ENCODE measurements at regions not wholly inside any gene's neighbourhood (a gene's known extent, or its start where the extent isn't known, plus 50 kb on each side); places are given as distances from the start of the nearest gene placed in this dataset.

DNA sequence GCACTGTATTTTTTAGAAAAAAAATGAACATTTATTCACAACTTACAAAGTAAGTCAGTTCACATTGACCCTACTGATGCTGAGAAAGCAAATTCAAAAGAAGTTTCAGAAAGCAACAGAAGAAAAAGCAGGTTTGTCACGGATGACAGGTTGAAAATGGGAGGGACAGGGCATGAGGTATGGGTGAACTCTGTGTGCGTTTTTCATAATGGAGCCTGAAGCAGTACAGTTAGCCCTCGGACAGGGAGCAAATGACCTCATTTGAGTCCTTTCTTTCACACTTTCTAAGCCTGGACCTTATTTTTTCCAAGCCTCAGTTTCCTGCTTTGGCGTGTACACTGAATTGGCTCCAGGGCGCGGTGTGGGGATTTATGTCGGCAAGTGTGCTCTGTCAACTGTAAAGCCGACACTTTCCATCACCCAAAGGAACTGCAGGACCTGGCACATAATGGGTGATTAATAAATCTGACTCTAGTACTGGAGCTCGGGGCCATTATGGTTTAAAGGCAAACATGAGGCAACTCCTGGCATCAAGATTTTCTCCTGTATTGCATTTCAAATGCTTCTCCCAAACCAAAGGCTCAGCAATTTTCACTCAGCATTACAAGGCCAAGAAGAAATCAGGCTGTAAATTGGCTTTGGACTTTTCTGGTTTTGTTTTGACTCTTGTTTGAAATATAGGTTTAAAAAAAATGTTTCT, 345.5 kb upstream of the DUSP10 start:
- TF ChIP-seq EZH2phosphoT487 (IDR thresholded peaks at IDR 0.05; ENCODE audit: low read depth, severe bottlenecking, unreplicated experiment) = no peak
- TF ChIP-seq, protein P1, sequence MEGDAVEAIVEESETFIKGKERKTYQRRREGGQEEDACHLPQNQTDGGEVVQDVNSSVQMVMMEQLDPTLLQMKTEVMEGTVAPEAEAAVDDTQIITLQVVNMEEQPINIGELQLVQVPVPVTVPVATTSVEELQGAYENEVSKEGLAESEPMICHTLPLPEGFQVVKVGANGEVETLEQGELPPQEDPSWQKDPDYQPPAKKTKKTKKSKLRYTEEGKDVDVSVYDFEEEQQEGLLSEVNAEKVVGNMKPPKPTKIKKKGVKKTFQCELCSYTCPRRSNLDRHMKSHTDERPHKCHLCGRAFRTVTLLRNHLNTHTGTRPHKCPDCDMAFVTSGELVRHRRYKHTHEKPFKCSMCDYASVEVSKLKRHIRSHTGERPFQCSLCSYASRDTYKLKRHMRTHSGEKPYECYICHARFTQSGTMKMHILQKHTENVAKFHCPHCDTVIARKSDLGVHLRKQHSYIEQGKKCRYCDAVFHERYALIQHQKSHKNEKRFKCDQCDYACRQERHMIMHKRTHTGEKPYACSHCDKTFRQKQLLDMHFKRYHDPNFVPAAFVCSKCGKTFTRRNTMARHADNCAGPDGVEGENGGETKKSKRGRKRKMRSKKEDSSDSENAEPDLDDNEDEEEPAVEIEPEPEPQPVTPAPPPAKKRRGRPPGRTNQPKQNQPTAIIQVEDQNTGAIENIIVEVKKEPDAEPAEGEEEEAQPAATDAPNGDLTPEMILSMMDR (IDR thresholded peaks at IDR 0.05; ENCODE audit: poor library complexity) = no peak
- no peak for TF ChIP-seq EZH2 (IDR thresholded peaks at IDR 0.05; ENCODE audit: borderline replicate concordance)

Data from hepatocyte (in vitro differentiated cells).